ENCODE measurements at regions not wholly inside any gene's neighbourhood (a gene's known extent, or its start where the extent isn't known, plus 50 kb on each side); places are given as distances from the start of the nearest gene placed in this dataset.
"Not testable (repeated sequence)": the region's sequence is repeated elsewhere in the genome, so short reads cannot be mapped to it uniquely, and the experiment has no call there.

DNA sequence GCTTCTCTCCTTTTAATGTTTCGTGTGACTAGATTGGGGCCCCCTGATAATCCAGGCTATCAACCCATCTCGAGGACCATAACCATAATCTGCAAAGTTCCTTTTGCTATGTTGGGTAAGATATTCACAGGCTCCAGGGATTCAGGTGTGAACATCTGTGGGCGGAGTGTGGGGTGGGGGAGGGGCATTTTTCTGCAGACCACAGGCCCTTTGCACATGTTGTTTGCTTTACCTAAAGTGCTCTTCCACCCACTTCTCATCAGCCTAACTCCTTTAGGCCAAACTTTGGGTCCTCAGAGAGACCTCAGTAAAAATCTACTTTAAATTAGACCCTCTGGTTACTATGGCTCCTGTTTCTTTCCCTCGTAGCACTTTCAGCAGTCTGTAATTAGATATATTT, 284.4 kb downstream of the WDR11 start:
- no peaks in the 10 kb centered on the region for H3K36me3 ChIP-seq (replicated peaks in 1 of 2; ENCODE audit: insufficient read depth in 1 of 2, low read depth in 2 of 2)

DNA sequence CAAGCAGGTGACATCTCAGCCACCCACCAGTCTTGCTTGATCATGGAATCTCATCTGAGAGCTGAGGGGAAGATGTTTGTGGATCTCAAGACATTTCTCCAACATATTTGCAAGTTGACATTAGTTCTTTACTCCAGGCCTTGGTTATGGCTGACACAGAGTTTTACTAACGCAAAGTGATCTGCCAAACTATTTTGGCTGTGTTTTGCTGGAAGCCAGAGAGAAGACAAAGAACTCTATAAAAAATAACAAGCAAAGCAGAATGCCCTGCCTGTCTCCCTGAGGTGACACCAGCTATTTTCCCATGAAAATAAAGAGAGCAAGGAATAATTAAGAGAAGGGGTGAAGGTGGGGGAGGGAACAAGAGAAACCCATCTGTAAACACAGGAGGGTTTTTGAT, 286.4 kb downstream of the WDR11 start:
- WGBS, 2 donors = 75 to 81% methylated on average over 1 of the region's 1 CpG
- intact Hi-C loops (cut with DNase I) = no loop called here
- H3K27ac ChIP-seq = no peak overlapping the region

More for the DNA sequence above, 284.4 kb downstream of the WDR11 start:
- Histone ChIP-seq H3K27ac (no peak overlapping the region), H3K4me1 (no peaks in the 10 kb centered on the region), H3K4me3 (no peak overlapping the region), H3K27me3 (no peaks in the 10 kb centered on the region), H3K9me3 (no peaks in the 10 kb centered on the region)
- intact Hi-C loops (cut with DNase I) = no loop called here
- TF ChIP-seq, protein P1, sequence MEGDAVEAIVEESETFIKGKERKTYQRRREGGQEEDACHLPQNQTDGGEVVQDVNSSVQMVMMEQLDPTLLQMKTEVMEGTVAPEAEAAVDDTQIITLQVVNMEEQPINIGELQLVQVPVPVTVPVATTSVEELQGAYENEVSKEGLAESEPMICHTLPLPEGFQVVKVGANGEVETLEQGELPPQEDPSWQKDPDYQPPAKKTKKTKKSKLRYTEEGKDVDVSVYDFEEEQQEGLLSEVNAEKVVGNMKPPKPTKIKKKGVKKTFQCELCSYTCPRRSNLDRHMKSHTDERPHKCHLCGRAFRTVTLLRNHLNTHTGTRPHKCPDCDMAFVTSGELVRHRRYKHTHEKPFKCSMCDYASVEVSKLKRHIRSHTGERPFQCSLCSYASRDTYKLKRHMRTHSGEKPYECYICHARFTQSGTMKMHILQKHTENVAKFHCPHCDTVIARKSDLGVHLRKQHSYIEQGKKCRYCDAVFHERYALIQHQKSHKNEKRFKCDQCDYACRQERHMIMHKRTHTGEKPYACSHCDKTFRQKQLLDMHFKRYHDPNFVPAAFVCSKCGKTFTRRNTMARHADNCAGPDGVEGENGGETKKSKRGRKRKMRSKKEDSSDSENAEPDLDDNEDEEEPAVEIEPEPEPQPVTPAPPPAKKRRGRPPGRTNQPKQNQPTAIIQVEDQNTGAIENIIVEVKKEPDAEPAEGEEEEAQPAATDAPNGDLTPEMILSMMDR (IDR thresholded peaks at IDR 0.05) = no peak
- no peak for TF ChIP-seq POLR2A (IDR thresholded peaks at IDR 0.05)
- WGBS, 2 donors = 77 to 82% methylated on average over 4 of the region's 4 CpGs
- DNase-seq = no peak
- no peak for ATAC-seq

DNA sequence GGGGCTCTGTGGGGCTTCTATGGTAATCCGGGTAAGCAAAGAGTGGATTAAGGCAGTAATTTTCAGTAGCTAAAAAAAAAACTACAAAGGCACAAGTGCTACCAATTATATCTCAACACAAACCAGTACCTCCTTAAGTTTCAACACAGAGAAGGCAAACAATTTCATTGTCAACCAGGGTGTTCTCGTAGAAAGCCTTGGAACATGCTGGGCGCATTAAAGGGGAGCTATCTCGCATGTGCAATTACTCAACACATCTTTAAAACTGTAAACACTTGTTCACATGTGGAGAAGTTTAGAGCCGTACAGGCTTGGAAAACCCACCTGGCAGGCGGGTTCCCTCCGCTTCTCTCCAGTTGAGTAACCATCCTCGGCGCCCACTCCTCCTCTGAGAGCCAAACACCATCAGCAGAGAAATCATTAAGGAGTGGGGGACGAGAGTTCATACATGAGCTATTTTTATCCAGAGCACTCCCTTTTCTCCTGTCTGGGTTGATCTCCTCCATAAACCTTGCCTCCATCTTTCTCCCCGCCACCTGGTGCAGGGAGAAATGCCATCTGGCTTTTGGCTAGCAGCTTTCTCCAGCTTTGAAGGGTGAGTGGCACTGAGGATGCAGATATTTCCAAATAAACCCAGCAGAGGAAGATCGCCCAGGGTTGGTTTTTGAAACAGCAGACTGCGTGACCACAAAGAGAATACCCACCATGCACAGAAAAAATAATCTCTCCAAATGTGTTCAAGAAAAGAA, 287.1 kb downstream of the WDR11 start:
- no peaks in the 10 kb centered on the region for H3K4me1 ChIP-seq
- no peak overlapping the region for H3K27ac ChIP-seq
- ATAC-seq (no peak), DNase-seq (no peak)
- no peaks in the 10 kb centered on the region for H3K9me3 ChIP-seq
- intact Hi-C loops (cut with DNase I) = no loop called here
- 65 to 67% methylated on average over 13 of the region's 13 CpGs for WGBS, 2 donors
- TF ChIP-seq POLR2A (IDR thresholded peaks at IDR 0.05) = no peak
- TF ChIP-seq, protein P1 (IDR thresholded peaks at IDR 0.05) = no peak
- H3K4me3 ChIP-seq = no peak overlapping the region
- H3K27me3 ChIP-seq = no peaks in the 10 kb centered on the region
- H3K36me3 ChIP-seq (replicated peaks in 1 of 2; ENCODE audit: insufficient read depth in 1 of 2, low read depth in 2 of 2) = no peaks in the 10 kb centered on the region

More for the DNA sequence above, 286.4 kb downstream of the WDR11 start:
- DNase-seq (no peak), ATAC-seq (no peak)
- no peaks in the 10 kb centered on the region for H3K27me3 ChIP-seq
- H3K4me1 ChIP-seq = no peaks in the 10 kb centered on the region
- H3K4me3 ChIP-seq = no peak overlapping the region
- TF ChIP-seq, protein P1 (IDR thresholded peaks at IDR 0.05) = no peak
- no peak for TF ChIP-seq POLR2A (IDR thresholded peaks at IDR 0.05)
- H3K36me3 ChIP-seq (replicated peaks in 1 of 2; ENCODE audit: insufficient read depth in 1 of 2, low read depth in 2 of 2) = no peaks in the 10 kb centered on the region
- no peaks in the 10 kb centered on the region for H3K9me3 ChIP-seq

DNA sequence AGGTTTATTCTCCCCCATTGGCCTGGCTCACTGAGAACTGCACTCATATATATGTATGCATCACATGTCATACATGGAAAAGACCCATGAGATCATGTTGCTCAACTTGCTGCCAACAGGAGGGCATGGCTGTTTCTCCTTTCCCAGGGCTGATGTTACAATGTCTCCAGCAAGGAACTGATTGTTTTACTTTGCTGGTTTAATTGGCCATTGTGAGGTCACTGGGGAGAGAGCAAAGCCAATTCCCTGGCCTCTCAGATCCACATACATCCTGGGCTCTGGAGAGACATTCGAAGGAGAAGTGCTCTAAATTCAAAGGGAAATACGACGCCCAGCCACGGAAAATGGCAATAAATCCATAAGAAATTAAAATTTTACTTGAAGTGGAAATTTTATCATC, 287.8 kb downstream of the WDR11 start:
- Histone ChIP-seq H3K36me3 (replicated peaks in 1 of 2; ENCODE audit: insufficient read depth in 1 of 2, low read depth in 2 of 2) (no peaks in the 10 kb centered on the region), H3K27ac (no peak overlapping the region), H3K9me3 (peaks cover 0 to 6% (median 0%) of the 10 kb centered on the region in 3 donors), H3K27me3 (no peaks in the 10 kb centered on the region), H3K4me3 (no peak overlapping the region), H3K4me1 (no peaks in the 10 kb centered on the region)
- intact Hi-C loops (cut with DNase I) = no loop called here
- TF ChIP-seq, protein P1 (IDR thresholded peaks at IDR 0.05) = no peak
- no peak for TF ChIP-seq POLR2A (IDR thresholded peaks at IDR 0.05)
- ATAC-seq (no peak), DNase-seq (no peak)
- WGBS, 2 donors = 60 to 73% methylated on average over 4 of the region's 4 CpGs

DNA sequence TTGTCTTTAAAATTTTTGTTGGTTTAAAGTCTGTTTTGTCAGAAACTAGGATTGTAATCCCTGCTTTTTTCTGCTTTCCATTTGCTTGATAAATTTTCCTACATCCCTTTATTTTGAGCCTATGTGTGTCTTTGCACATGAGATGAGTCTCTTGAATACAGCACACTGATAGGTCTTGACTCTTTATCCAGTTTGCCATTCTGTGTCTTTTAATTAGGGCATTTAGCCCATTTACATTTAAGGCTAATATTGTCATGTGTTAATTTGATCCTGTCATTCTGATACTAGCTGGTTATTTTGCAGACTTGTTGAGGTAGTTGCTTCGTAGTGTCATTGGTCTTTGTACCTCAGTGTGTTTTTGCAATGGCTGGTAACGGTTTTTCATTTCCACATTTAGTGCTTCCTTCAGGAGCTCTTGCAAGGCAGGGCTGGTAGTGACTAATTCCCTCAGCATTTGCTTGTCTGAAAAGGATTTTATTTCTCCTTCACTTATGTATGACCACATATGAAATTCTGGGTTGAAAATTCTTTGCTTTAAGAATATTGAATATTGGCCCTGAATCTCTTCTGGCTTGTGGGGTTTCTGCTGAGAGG, 294.7 kb downstream of the WDR11 start:
- intact Hi-C loops (cut with DNase I) = not testable (repeated sequence)
- WGBS, 2 donors = 27 to 28% methylated on average over 2 of the region's 2 CpGs

More for the DNA sequence above, 294.7 kb downstream of the WDR11 start:
- not testable (repeated sequence) for H3K27me3 ChIP-seq; H3K4me3 ChIP-seq; H3K9me3 ChIP-seq; H3K36me3 ChIP-seq (replicated peaks in 1 of 2; ENCODE audit: insufficient read depth in 1 of 2, low read depth in 2 of 2); H3K27ac ChIP-seq; ATAC-seq; H3K4me1 ChIP-seq; DNase-seq
